HCT116 (cell line): ENCODE measurements at regions not wholly inside any gene's neighbourhood (a gene's known extent, or its start where the extent isn't known, plus 50 kb on each side); places are given as distances from the start of the nearest gene placed in this dataset.

Source experiments
- ATAC-seq: fragments of 200-7000 bp; cut with Tn5 transposase; 2 replicates; pipeline ENCODE4 v1.9.1; 2020; ENCODE audit warnings: mild to moderate bottlenecking, moderate library complexity
- BruUV-seq: library from RNA; stranded (reverse); fragments of 400-500 nt; replicated peaks from 2 replicates; lab custom pipeline; 2021; lab: Mats Ljungman, UMichigan
- CTCF ChIA-PET: fragments of 300-600 bp; sonication (Branson Sonifier 250); formaldehyde crosslinking; loops from one replicate; lab custom pipeline; 2021; ENCODE audit warnings: antibody characterized with exemption; lab: Charles Lee
- POLR2A ChIA-PET: fragments of 300-600, 350-600 bp; sonication (Branson Sonifier 250); formaldehyde crosslinking; loops from one replicate; lab custom pipeline; 2021; ENCODE audit warnings: antibody characterized with exemption; lab: Charles Lee
- RAD21 ChIA-PET, 2 experiments: fragments of 300-600 bp; sonication (Branson Sonifier 250); formaldehyde crosslinking; loops; one replicate each; lab custom pipeline; 2023; ENCODE audit warnings: low total read pairs in 2 of 2; ENCODE audit not compliant: uncharacterized antibody in 2 of 2, unreplicated experiment in 2 of 2, low non-redundant PET in 1 of 2; lab: Charles Lee
- DNase-seq: peaks from one replicate; pipeline ENCODE4 v3.0.0-alpha.2; 2010; ENCODE audit warnings: low read depth, low spot score
- H2AFZ ChIP-seq: fragments of 200-600 bp; shearing (Covaris generic), sonication (generic); 2 replicates; pipeline ENCODE4 v1.6.1; 2017; ENCODE audit warnings: low read depth, mixed run types, mixed read lengths, antibody characterized with exemption, low read length; ENCODE audit not compliant: poor library complexity, severe bottlenecking
- H3K27ac ChIP-seq: 2 replicates; pipeline ENCODE4 v1.5.1; 2012; ENCODE audit warnings: low read depth, low read length
- H3K27me3 ChIP-seq: fragments of 200-600 bp; sonication (generic); 2 replicates; pipeline ENCODE4 v1.6.1; 2016; ENCODE audit warnings: mixed run types, low read length, mixed read lengths; ENCODE audit not compliant: insufficient read depth
- H3K36me3 ChIP-seq, 2 experiments: fragments of 200-500 bp in 1 of 2; fragments of 200-600 bp in 1 of 2; sonication (Bioruptor generic) in 1 of 2; sonication (generic) in 1 of 2; 2 replicates each; pipeline versions ENCODE4 v1.5.1 to v1.6.1; 2014 to 2016; ENCODE audit warnings: low read length in 2 of 2, inconsistent platforms in 1 of 2, mixed read lengths in 1 of 2, mixed run types in 1 of 2; ENCODE audit not compliant: insufficient read depth in 2 of 2, control insufficient read depth in 1 of 2
- H3K4me1 ChIP-seq, 2 experiments: fragments of 200-600 bp in 1 of 2; sonication (generic) in 1 of 2; 2 replicates each; pipeline versions ENCODE4 v1.5.1 to v1.6.1; 2012 to 2017; ENCODE audit warnings: low read length in 2 of 2, inconsistent platforms in 1 of 2, mild to moderate bottlenecking in 1 of 2, mixed read lengths in 1 of 2, mixed run types in 1 of 2, moderate library complexity in 1 of 2; ENCODE audit not compliant: insufficient read depth in 2 of 2, control insufficient read depth in 1 of 2
- H3K4me2 ChIP-seq: fragments of 200-600 bp; sonication (generic); 2 replicates; pipeline ENCODE4 v1.6.1; 2017; ENCODE audit warnings: mixed run types, low read length, mixed read lengths
- H3K4me3 ChIP-seq, 2 experiments: fragments of 200-600 bp in 1 of 2; sonication (generic) in 1 of 2; replicated peaks in 1 of 2; 2 replicates each; pipeline ENCODE4 v1.5.1; 2011 to 2016; ENCODE audit warnings: low read length in 2 of 2, control low read depth in 1 of 2, low read depth in 1 of 2, mild to moderate bottlenecking in 1 of 2, mixed read lengths in 1 of 2, mixed run types in 1 of 2
- H3K79me2 ChIP-seq: fragments of 200-600 bp; sonication (generic); 2 replicates; pipeline ENCODE4 v1.6.1; 2017; ENCODE audit warnings: mild to moderate bottlenecking, mixed run types, low read length, moderate library complexity, mixed read lengths; ENCODE audit not compliant: insufficient read depth
- H3K9ac ChIP-seq: fragments of 200-600 bp; sonication (generic); 2 replicates; pipeline ENCODE4 v1.6.1; 2016; ENCODE audit warnings: low read length, mixed read lengths
- H3K9me2 ChIP-seq: fragments of 200-600 bp; sonication (generic), shearing (Covaris generic); 2 replicates; pipeline ENCODE4 v1.6.1; 2017; ENCODE audit warnings: mixed run types, mild to moderate bottlenecking, moderate library complexity; ENCODE audit not compliant: insufficient read depth
- H3K9me3 ChIP-seq, 2 experiments: fragments of 200-500 bp in 1 of 2; fragments of 200-600 bp in 1 of 2; sonication (Bioruptor generic) in 1 of 2; sonication (generic) in 1 of 2; 2 replicates each; pipeline ENCODE4 v1.6.1; 2014 to 2017; ENCODE audit warnings: low read length in 2 of 2, mixed read lengths in 2 of 2, inconsistent platforms in 1 of 2, low read depth in 1 of 2, mild to moderate bottlenecking in 1 of 2, mixed run types in 1 of 2, moderate library complexity in 1 of 2; ENCODE audit not compliant: control insufficient read depth in 1 of 2, insufficient read depth in 1 of 2
- H4K20me1 ChIP-seq: fragments of 200-600 bp; sonication (generic), shearing (Covaris generic); 2 replicates; pipeline ENCODE4 v1.6.1; 2017; ENCODE audit warnings: mixed run types, mild to moderate bottlenecking, moderate library complexity; ENCODE audit not compliant: insufficient read depth
- CTCF ChIP-seq, 3 experiments: fragments of 200-600 bp in 1 of 3; sonication (generic) in 1 of 3; IDR thresholded peaks in 2 of 3; conservative IDR thresholded peaks in 1 of 3; 2 replicates each; pipeline ENCODE4 v1.5.1; 2012 to 2017; ENCODE audit warnings: low read depth in 2 of 3, low read length in 2 of 3, antibody characterized with exemption in 1 of 3, borderline replicate concordance in 1 of 3, control low read depth in 1 of 3, mild to moderate bottlenecking in 1 of 3, mixed read lengths in 1 of 3, mixed run types in 1 of 3, moderate library complexity in 1 of 3; ENCODE audit not compliant: insufficient read depth in 1 of 3
- EGR1 ChIP-seq: IDR thresholded peaks from 2 replicates; pipeline ENCODE4 v1.6.1; 2012; ENCODE audit warnings: low read depth
- ELF1 ChIP-seq: IDR thresholded peaks from 2 replicates; pipeline ENCODE4 v1.6.1; 2012; ENCODE audit warnings: low read depth, borderline replicate concordance
- JUND ChIP-seq: IDR thresholded peaks from 2 replicates; pipeline ENCODE4 v1.6.1; 2012
- POLR2AphosphoS5 ChIP-seq: IDR thresholded peaks from 2 replicates; pipeline ENCODE4 v1.6.1; 2011; ENCODE audit warnings: mild to moderate bottlenecking, low read depth, low read length, moderate library complexity
- REST ChIP-seq: IDR thresholded peaks from 2 replicates; pipeline ENCODE4 v1.6.1; 2012; ENCODE audit warnings: low read depth
- SIN3A ChIP-seq: IDR thresholded peaks from 2 replicates; pipeline ENCODE4 v1.6.1; 2012; ENCODE audit warnings: low read depth
- TCF7L2 ChIP-seq: IDR thresholded peaks from 2 replicates; pipeline ENCODE4 v1.7.0; 2011; ENCODE audit warnings: borderline replicate concordance, inconsistent platforms; ENCODE audit not compliant: insufficient read depth, insufficient read length; ENCODE audit errors: extremely low read depth
- ZFX ChIP-seq: fragments of 450-650 bp; IDR thresholded peaks from 2 replicates; pipeline ENCODE4 v1.6.1; 2017
- intact Hi-C: fragments of 100-400 bp; cut with micrococcal nuclease; formaldehyde crosslinking; loops from 2 replicates; pipeline ENCODE4 v1.10.0; 2022

DNA sequence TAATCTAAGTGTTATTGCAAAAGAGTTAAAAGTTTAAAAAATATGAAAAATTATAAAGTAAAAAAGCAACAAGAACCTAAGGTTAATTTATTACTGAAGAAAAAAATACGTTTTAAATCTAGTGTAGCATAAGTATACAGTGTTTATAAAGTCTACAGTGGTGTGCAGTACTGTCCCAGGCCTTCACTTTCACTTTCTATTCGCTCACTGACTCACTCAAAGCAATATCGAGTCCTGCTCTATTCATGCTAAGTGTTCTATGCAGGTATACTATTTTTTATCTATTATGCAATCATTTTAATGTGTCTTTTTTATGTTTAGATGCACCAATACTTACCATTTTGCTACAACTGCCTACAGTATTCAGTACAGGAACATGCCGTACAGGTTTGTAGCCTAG, 113.0 kb downstream of the MANEA start (continued):
- TF ChIP-seq SIN3A, result no peak
- no peak for TF ChIP-seq POLR2AphosphoS5
- TF ChIP-seq TCF7L2, result no peak
- TF ChIP-seq, all 23 proteins: peak for 0

GRCh38 chr6:95693108-95693507, 115.8 kb downstream of the MANEA start:
- DNase-seq (no peak), ATAC-seq (no peak)
- Histone ChIP-seq H3K27me3 (no peaks in the 10 kb centered on the region), H3K36me3 (no peaks in the 10 kb centered on the region), H2AFZ (no peak overlapping the region), H3K4me1 (no peaks in the 10 kb centered on the region), H4K20me1 (no peaks in the 10 kb centered on the region), H3K27ac (no peak overlapping the region), H3K4me3 (no peak overlapping the region), H3K9me3 (no peaks in the 10 kb centered on the region), H3K4me2 (no peak overlapping the region), H3K79me2 (no peaks in the 10 kb centered on the region), H3K9me2 (no peaks in the 10 kb centered on the region), H3K9ac (no peak overlapping the region)
- TF ChIP-seq CTCF (IDR thresholded peaks at IDR 0.05 in 2 of 3, conservative IDR thresholded peaks at IDR 0.05 in 1 of 3; ENCODE audit: borderline replicate concordance in 1 of 3, insufficient read depth in 1 of 3, low read depth in 2 of 3, low read length in 2 of 3) (no peak), ZFX (no peak), REST (peak; percentile 82), POLR2AphosphoS5 (no peak), ELF1 (no peak), JUND (no peak), EGR1 (no peak)
- intact Hi-C loops, result no loop called here
- ChIA-PET RAD21 (no interaction called here), POLR2A (no interaction called here), CTCF (no interaction called here)
- BruUV-seq, result no TSS peak
